Bronchial epithelial cell (primary cell): ENCODE measurements at regions not wholly inside any gene's neighbourhood (a gene's known extent, or its start where the extent isn't known, plus 50 kb on each side); places are given as distances from the start of the nearest gene placed in this dataset.

Source experiments
- DNase-seq: peaks from one replicate; pipeline ENCODE4 v3.0.0-alpha.2; 2010; ENCODE audit warnings: low read depth
- FAIRE-seq: peaks from 2 replicates; lab custom pipeline; 2011; peaks lifted over from hg19 to GRCh38; lab: Jason Lieb, UNC
- H3K27me3 ChIP-seq: 2 replicates; pipeline ENCODE4 v1.5.1; 2011; ENCODE audit warnings: low read length; ENCODE audit not compliant: control insufficient read depth, insufficient read depth
- H3K36me3 ChIP-seq: 2 replicates; pipeline ENCODE4 v1.5.1; 2011; ENCODE audit warnings: low read length; ENCODE audit not compliant: control insufficient read depth, insufficient read depth
- H3K4me3 ChIP-seq: 2 replicates; pipeline ENCODE4 v1.5.1; 2011; ENCODE audit warnings: mild to moderate bottlenecking, low read depth, low read length, control low read depth
- TF ChIP-seq, protein P1 (sequence below): IDR thresholded peaks from 2 replicates; pipeline ENCODE4 v1.5.1; 2011; ENCODE audit warnings: mild to moderate bottlenecking, moderate library complexity, low read length, control low read depth, inconsistent platforms; ENCODE audit not compliant: insufficient read depth, severe bottlenecking

DNA sequence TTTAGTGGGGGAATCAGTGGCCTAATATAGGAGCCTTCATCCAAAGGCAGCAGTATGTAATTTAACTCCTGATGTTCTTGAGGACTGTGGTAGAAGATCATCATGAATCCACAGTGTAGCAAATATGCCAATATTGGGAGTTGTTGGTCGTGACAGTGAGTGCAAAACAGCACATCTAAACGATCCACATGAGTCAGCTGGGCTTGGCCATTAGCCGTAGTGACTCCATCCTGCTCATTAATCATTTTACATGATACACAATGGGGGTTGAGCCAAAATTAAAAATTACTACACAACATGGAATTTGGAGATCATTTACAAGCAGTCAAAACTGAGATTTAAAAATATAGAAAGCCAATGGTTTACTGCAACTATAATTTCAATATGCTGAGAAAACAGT lies 653.9 kb upstream of the CAMK1G start:
- no peaks in the 10 kb centered on the region for H3K36me3 ChIP-seq
- DNase-seq (peak; percentile 85), FAIRE-seq (peak; percentile 93)
- no peaks in the 10 kb centered on the region for H3K27me3 ChIP-seq
- H3K4me3 ChIP-seq: no peak overlapping the region
- TF ChIP-seq, protein P1, sequence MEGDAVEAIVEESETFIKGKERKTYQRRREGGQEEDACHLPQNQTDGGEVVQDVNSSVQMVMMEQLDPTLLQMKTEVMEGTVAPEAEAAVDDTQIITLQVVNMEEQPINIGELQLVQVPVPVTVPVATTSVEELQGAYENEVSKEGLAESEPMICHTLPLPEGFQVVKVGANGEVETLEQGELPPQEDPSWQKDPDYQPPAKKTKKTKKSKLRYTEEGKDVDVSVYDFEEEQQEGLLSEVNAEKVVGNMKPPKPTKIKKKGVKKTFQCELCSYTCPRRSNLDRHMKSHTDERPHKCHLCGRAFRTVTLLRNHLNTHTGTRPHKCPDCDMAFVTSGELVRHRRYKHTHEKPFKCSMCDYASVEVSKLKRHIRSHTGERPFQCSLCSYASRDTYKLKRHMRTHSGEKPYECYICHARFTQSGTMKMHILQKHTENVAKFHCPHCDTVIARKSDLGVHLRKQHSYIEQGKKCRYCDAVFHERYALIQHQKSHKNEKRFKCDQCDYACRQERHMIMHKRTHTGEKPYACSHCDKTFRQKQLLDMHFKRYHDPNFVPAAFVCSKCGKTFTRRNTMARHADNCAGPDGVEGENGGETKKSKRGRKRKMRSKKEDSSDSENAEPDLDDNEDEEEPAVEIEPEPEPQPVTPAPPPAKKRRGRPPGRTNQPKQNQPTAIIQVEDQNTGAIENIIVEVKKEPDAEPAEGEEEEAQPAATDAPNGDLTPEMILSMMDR: no peak

DNA sequence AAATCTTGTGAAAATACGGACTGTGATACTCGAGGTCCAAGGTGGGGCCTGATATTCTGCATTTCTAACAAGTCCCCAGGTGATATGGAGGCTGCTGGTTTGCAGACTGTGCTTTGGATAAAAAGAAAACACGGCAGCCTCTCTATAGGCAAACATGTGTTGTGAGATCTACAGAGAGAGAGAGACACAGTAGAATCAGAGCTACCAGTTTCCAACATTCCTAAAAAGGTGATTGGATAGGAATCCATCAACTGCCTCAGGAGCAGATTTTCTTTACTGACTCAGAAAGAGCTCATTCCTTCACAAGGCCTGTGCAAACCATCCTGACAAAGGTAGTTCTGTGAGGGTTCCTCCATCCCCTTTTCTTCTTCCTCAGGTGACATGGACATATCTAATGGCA lies 651.6 kb upstream of the CAMK1G start:
- TF ChIP-seq, protein P1: no peak
- Histone ChIP-seq H3K4me3 (no peak overlapping the region), H3K36me3 (no peaks in the 10 kb centered on the region), H3K27me3 (no peaks in the 10 kb centered on the region)
- no peak for DNase-seq
- FAIRE-seq: peak; percentile 76

DNA sequence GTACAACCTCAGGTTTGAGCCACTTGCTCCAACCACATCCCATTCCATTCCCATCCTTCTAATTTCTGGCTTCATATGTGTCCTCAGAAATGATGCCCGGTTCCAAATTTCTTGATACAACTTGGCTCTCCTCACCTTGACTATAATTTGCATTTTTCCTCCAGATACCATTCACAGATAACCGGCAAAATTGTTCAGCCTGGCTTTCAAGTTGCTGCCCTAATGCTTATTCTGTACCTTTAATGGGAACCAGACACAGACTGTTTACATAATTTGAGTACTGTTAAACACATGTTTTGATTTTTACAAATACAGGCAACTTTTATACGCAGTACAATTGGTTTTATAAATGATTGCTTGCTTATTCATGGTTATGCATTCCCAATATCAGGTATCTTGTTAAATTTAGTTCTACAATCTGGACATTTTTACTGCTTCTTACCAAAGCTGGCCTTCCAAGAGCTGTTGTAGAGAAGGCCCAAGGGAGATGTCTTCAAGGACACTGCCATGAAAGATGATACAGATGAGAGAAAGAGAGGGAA lies 649.5 kb upstream of the CAMK1G start:
- no peaks in the 10 kb centered on the region for H3K36me3 ChIP-seq
- DNase-seq (no peak), FAIRE-seq (peak; percentile 13)
- TF ChIP-seq, protein P1: no peak
- no peaks in the 10 kb centered on the region for H3K27me3 ChIP-seq
- no peak overlapping the region for H3K4me3 ChIP-seq

DNA sequence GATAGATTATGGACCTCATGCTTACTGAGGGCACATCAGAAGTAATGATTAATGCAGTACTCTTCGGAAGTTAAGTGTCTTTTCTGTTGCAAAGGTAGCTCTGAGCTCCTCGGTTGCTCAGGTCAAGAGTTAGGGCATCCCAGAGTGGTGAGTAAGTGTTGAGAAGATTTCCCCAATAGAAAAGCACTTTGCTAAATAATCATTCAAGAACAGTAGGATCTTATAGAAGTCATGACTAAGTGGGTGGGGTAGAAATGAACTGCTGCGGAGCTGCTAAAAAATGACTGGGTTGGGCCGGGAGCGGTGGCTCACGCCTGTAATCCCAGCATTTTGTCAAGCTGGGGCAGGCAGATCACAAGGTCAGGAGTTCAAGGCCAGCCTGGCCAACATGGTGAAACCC lies 648.6 kb upstream of the CAMK1G start:
- TF ChIP-seq, protein P1: no peak
- FAIRE-seq: no peak
- Histone ChIP-seq H3K27me3 (no peaks in the 10 kb centered on the region), H3K36me3 (no peaks in the 10 kb centered on the region), H3K4me3 (no peak overlapping the region)
- peak; percentile 82 for DNase-seq

DNA sequence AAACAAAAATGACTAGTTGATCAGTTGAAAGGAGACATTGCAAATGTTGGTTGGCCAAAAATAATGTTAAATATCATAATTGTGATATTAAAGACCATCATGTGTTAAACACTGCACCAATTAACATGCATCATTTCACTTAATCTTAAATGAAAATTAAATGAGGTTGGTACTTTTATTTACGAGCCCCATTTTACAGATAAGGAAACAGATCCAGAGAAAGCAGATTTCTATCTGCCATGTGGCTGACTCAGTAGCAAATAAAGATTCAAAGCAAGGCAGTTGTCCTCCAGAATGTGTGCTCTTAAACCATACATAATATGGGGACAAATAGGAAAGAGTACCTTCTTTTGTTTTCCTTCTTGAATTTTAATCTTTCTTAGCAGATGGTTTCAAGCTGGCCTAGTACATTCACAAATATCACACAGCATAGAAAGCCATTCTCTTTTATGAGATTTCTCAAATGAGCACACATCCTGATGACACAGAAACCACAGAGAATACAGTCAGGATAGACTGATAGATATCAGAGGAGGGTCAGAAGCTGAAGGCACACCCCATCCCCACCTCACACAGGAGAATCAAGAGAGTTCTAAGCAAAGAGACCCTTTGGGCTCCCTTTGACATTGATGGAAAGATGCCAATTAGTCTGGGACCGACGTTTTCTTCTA lies 647.9 kb upstream of the CAMK1G start:
- Histone ChIP-seq H3K4me3 (no peak overlapping the region), H3K36me3 (no peaks in the 10 kb centered on the region), H3K27me3 (no peaks in the 10 kb centered on the region)
- TF ChIP-seq, protein P1: no peak
- FAIRE-seq (no peak), DNase-seq (no peak)
